ENCODE measurements at regions not wholly inside any gene's neighbourhood (a gene's known extent, or its start where the extent isn't known, plus 50 kb on each side); places are given as distances from the start of the nearest gene placed in this dataset.
"Not testable (repeated sequence)": the region's sequence is repeated elsewhere in the genome, so short reads cannot be mapped to it uniquely, and the experiment has no call there.

DNA sequence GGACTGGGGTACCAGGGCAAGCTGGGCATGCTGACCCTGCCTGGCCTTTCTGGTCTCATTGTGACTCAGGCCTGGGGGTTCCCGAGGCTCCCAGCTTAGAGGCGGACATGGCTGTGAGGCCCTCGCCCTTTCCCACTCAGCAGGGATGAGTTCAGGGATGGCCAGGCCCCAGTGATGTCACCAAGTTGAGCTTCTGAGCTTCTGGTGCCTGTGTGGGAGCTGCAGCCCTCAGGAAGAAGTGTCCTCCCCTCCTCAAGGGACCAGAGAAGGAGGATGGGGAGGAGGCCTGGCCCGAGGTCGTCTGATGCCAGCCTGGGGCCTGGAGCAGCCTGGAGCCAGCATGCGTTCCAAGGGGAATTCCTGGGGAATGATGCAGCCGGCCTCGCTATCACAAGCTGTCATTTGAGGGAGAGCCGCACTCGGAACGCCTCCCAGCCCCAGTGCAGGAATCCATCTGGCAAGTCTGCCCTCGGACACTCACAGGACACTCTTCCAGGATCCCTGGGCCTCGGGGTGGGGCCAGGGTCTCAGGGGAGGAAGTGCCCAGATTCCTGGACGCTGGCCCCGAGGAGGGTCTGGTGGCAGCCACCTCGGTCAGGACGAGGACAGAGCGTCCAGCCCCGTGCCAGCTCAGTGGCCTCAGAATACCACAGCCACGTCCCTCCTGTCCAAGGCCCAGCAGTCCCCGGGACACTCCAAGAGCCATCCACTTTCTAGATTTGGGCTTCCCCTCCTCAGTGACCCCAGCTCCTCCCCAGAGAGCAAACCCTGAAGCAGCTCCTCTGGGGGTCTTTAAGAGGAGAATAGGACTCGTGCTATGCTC is 61.2 kb upstream of the GPC1 start:
- DNase-seq (ENCODE audit: low spot score): peak; percentile 83

- no peak for DNase-seq (ENCODE audit: low spot score)
Measured at GRCh38 chr2:240375024-240375645, 60.3 kb upstream of the GPC1 start.

- DNase-seq (ENCODE audit: low spot score): no peak
Measured at GRCh38 chr2:240376739-240377138, 58.7 kb upstream of the GPC1 start.

DNA sequence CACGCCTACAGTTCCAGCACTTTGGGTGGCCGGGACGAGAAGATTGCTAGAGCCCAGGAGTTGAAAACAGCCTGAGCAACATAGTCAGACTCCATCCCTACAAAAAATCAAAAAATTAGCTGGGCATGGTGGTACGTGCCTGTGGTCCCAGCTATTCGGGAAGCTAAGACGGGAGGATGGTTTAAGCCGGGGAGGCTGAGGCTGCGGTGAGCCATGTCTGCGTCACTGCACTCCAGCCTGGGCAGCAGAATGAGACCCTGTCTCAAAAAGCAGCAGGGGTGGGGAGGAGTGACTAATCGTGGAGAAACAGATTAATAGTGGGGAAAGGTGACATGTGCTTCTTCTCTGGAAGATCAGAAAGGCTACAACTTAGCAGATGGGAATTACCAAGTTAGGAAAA is 58.1 kb upstream of the GPC1 start:
- no peak for DNase-seq (ENCODE audit: low spot score)

DNA sequence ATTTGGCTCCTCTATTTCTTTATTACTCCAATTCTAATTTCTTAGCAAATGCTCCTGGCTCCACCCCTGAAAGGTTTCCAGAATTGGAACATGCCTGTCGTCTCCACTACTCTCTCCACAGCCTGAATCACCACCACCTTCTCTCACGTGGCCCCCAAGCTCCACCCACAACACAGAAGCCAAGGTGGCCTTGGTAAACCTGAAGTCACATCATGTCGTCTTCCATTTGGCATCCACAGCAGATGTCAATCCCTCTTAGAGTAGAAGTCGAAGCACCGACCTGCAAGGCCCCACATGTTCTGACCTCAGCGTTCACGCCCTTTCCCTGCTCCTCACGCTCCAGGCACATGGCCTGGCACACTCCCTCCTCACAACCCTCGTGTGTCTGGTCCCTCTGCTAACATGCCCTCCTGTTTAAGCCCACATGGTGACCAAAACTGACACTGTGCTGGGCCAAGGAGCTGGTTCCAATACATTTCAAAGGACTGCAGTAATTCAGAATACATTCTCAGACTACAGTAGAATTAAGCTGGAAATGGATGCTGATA is 56.3 kb upstream of the GPC1 start:
- no peak for DNase-seq (ENCODE audit: low spot score)

- no peak for DNase-seq (ENCODE audit: low spot score)
Measured at GRCh38 chr2:240383099-240383758, 52.2 kb upstream of the GPC1 start.

- no peak for DNase-seq (ENCODE audit: low spot score)
Measured at GRCh38 chr2:240383871-240384700, 51.4 kb upstream of the GPC1 start.

GRCh38 chr2:240384711-240385450 is 50.6 kb upstream of the GPC1 start:
- DNase-seq (ENCODE audit: low spot score): no peak

DNA sequence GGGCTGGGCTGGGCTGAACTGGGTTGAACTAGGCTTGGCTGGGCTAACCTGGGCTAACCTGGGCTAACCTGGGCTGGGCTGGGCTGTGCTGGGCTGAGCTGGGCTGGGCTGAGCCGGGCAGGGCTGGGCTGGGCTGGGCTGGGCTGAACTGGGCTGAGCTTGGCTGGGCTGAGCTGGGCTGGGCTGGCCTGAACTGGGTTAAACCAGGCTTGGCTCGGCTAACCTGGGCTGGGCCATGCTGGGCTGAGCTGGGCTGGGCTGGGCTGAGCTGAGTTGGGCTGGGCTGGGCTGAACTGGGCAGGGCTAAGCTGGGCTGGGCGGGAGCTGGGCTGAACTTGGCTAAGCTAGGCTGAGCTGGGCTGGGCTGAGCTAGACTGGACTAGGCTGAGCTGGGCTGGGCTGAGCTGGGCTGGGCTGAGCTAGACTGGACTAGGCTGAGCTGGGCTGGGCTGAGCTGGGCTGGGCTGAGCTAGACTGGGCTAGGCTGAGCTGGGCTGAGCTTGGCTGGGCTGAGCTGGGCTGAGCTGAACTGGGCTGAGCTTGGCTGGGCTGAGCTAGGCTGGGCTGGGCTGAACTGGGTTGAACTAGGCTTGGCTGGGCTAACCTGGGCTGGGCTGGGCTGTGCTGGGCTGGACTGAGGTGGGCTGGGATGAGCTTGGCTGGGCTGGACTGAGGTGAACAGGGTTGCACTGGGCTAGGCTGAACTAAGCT is 49.9 kb upstream of the GPC1 start:
- DNase-seq (ENCODE audit: low spot score): not testable (repeated sequence)

Data from ureter (tissue), 1 donor.